HepG2 (cell line): ENCODE measurements at regions not wholly inside any gene's neighbourhood (a gene's known extent, or its start where the extent isn't known, plus 50 kb on each side); places are given as distances from the start of the nearest gene placed in this dataset.

Source experiments
- ATAC-seq: fragments of 200-7000 bp; cut with Tn5 transposase; 3 replicates; pipeline ENCODE4 v1.9.1; 2020; ENCODE audit warnings: mild to moderate bottlenecking, moderate library complexity
- BruUV-seq: library from RNA; stranded (reverse); fragments of 400-500 nt; replicated peaks from 2 replicates; lab custom pipeline; 2021; lab: Mats Ljungman, UMichigan
- CTCF ChIA-PET: fragments of 300-600 bp; formaldehyde crosslinking; extraction: SDS; loops from one replicate; lab custom pipeline; 2021; ENCODE audit warnings: low total read pairs, inconsistent platforms, low intra/inter-chr PET ratio; lab: Yijun Ruan, JAX
- POLR2A ChIA-PET: fragments of 350-600 bp; sonication (Branson Sonifier 250); formaldehyde crosslinking; loops from one replicate; lab custom pipeline; 2020; ENCODE audit warnings: antibody characterized with exemption, inconsistent platforms; lab: Yijun Ruan, JAX
- DNase-seq: peaks from one replicate; pipeline ENCODE4 v3.0.0-alpha.2; 2015; ENCODE audit warnings: low spot score
- FAIRE-seq: peaks from 3 replicates; lab custom pipeline; 2011; peaks lifted over from hg19 to GRCh38; lab: Jason Lieb, UNC
- H2AFZ ChIP-seq: one replicate; pipeline ENCODE4 v1.6.1; 2011; ENCODE audit warnings: low read length, inconsistent platforms
- H3K27ac ChIP-seq: fragments of 300-600 bp; 3 replicates; pipeline ENCODE4 v1.8.0; 2011; ENCODE audit warnings: mixed run types, mild to moderate bottlenecking, mixed read lengths, low read length, inconsistent platforms; ENCODE audit not compliant: insufficient read depth; ENCODE audit errors: extremely low read length
- H3K27me3 ChIP-seq, 2 experiments: fragments of 200-600 bp in 1 of 2; 2 replicates in 1 of 2; 3 replicates in 1 of 2; pipeline versions ENCODE4 v1.6.0 to v1.8.0; 2011; ENCODE audit warnings: low read length in 2 of 2, mild to moderate bottlenecking in 2 of 2, moderate library complexity in 2 of 2, inconsistent platforms in 1 of 2; ENCODE audit not compliant: insufficient read depth in 2 of 2, control insufficient read depth in 1 of 2
- H3K36me3 ChIP-seq, 2 experiments: fragments of 200-600 bp in 1 of 2; replicated peaks in 1 of 2; 2 replicates in 1 of 2; 3 replicates in 1 of 2; pipeline versions ENCODE4 v1.5.1 to v1.8.0; 2011; ENCODE audit warnings: low read length in 2 of 2, inconsistent platforms in 1 of 2; ENCODE audit not compliant: insufficient read depth in 2 of 2, control insufficient read depth in 1 of 2
- H3K4me1 ChIP-seq: 2 replicates; pipeline ENCODE4 v1.5.1; 2012; ENCODE audit warnings: low read length, inconsistent platforms; ENCODE audit not compliant: insufficient read depth
- H3K4me2 ChIP-seq: 2 replicates; pipeline ENCODE4 v1.6.0; 2011; ENCODE audit warnings: low read depth, low read length, inconsistent platforms
- H3K4me3 ChIP-seq, 3 experiments: fragments of 200-600 bp in 1 of 3; sonication (generic), shearing (Covaris generic) in 1 of 3; replicated peaks in 1 of 3; 2 replicates each; pipeline ENCODE4 v1.5.1; 2011 to 2016; ENCODE audit warnings: low read length in 3 of 3, inconsistent platforms in 2 of 3, low read depth in 2 of 3, mild to moderate bottlenecking in 2 of 3, control low read depth in 1 of 3, mixed read lengths in 1 of 3; ENCODE audit not compliant: insufficient read depth in 1 of 3
- H3K79me2 ChIP-seq: one replicate; pipeline ENCODE4 v1.6.1; 2011; ENCODE audit warnings: low read length, inconsistent platforms; ENCODE audit not compliant: insufficient read depth
- H3K9ac ChIP-seq: 2 replicates; pipeline ENCODE4 v1.6.0; 2011; ENCODE audit warnings: mild to moderate bottlenecking, low read depth, low read length, inconsistent platforms; ENCODE audit not compliant: insufficient read depth
- H3K9me3 ChIP-seq: 2 replicates; pipeline ENCODE4 v1.5.1; 2012; ENCODE audit warnings: mild to moderate bottlenecking, low read length
- H4K20me1 ChIP-seq: 2 replicates; pipeline ENCODE4 v1.6.0; 2011; ENCODE audit warnings: inconsistent platforms, mild to moderate bottlenecking, low read length, moderate library complexity; ENCODE audit not compliant: insufficient read depth
- CHD4 ChIP-seq: fragments of 200-600 bp; sonication (generic); IDR thresholded peaks from 2 replicates; pipeline ENCODE4 v1.7.0; 2017; ENCODE audit warnings: mild to moderate bottlenecking, low read length, borderline replicate concordance
- DPF2 ChIP-seq: sonication (generic); formaldehyde crosslinking; IDR thresholded peaks from 2 replicates; pipeline ENCODE4 v1.4.0; 2020; ENCODE audit warnings: mild to moderate bottlenecking, low read depth, missing genetic modification reagents, borderline replicate concordance
- ISX ChIP-seq: sonication (generic); formaldehyde crosslinking; conservative IDR thresholded peaks from 2 replicates; pipeline ENCODE4 v1.5.0; 2020; ENCODE audit warnings: missing genetic modification reagents
- MTA3 ChIP-seq: sonication (generic); formaldehyde crosslinking; IDR thresholded peaks from 2 replicates; pipeline ENCODE4 v1.4.0; 2020; ENCODE audit warnings: missing genetic modification reagents
- NAIF1 ChIP-seq: sonication (generic); formaldehyde crosslinking; IDR thresholded peaks from 2 replicates; pipeline ENCODE4 v1.5.0; 2020; ENCODE audit warnings: mild to moderate bottlenecking, missing genetic modification reagents, borderline replicate concordance
- NR2F6 ChIP-seq, 2 experiments: IDR thresholded peaks; 2 replicates each; pipeline ENCODE4 v1.6.1; 2016; ENCODE audit warnings: antibody characterized with exemption in 1 of 2, mild to moderate bottlenecking in 1 of 2
- PAF1 ChIP-seq: IDR thresholded peaks from 2 replicates; pipeline ENCODE4 v1.6.1; 2016; ENCODE audit warnings: missing genetic modification reagents, missing compliant biosample characterization
- RBM39 ChIP-seq: fragments of 200-400 bp; formaldehyde crosslinking; IDR thresholded peaks from one replicate; pipeline ENCODE4 v1.6.1; 2018; ENCODE audit warnings: antibody characterized with exemption, mild to moderate bottlenecking, low read depth, low read length; ENCODE audit not compliant: poor library complexity, severe bottlenecking
- SPEN ChIP-seq: sonication (generic); formaldehyde crosslinking; IDR thresholded peaks from 2 replicates; pipeline ENCODE4 v1.5.1; 2020; ENCODE audit warnings: low read depth, mild to moderate bottlenecking, missing genetic modification reagents
- ZBTB3 ChIP-seq: sonication (generic); formaldehyde crosslinking; IDR thresholded peaks from 2 replicates; pipeline ENCODE4 v1.4.0; 2020; ENCODE audit warnings: low read depth, mild to moderate bottlenecking, moderate library complexity, missing genetic modification reagents, borderline replicate concordance
- ZNF567 ChIP-seq: sonication (generic); formaldehyde crosslinking; IDR thresholded peaks from 2 replicates; pipeline ENCODE4 v1.8.1; 2023; ENCODE audit warnings: mild to moderate bottlenecking, missing genetic modification reagents, borderline replicate concordance
- ZNF569 ChIP-seq: sonication (generic); formaldehyde crosslinking; IDR thresholded peaks from 2 replicates; pipeline ENCODE4 v1.5.0; 2020; ENCODE audit warnings: mild to moderate bottlenecking, missing genetic modification reagents, moderate library complexity, borderline replicate concordance
- ZNF614 ChIP-seq: IDR thresholded peaks from 2 replicates; pipeline ENCODE4 v1.6.1; 2018; ENCODE audit warnings: missing biosample characterization, missing genetic modification reagents, inconsistent platforms, borderline replicate concordance
- ZNF713 ChIP-seq: sonication (generic); formaldehyde crosslinking; IDR thresholded peaks from 2 replicates; pipeline ENCODE4 v1.4.0; 2020; ENCODE audit warnings: mild to moderate bottlenecking, missing genetic modification reagents
- ZNF766 ChIP-seq: sonication (generic); formaldehyde crosslinking; IDR thresholded peaks from 2 replicates; pipeline ENCODE4 v1.5.0; 2020; ENCODE audit warnings: missing genetic modification reagents, borderline replicate concordance
- ZSCAN31 ChIP-seq: sonication (generic); formaldehyde crosslinking; IDR thresholded peaks from 2 replicates; pipeline ENCODE4 v1.5.0; 2020; ENCODE audit warnings: low read depth, mild to moderate bottlenecking, missing genetic modification reagents
- WGBS: methylation state at CpG from one replicate; pipeline ENCODE4 v1.1.6; 2017; ENCODE audit warnings: low lambda C conversion rate; 5-methylcytosine and 5-hydroxymethylcytosine counted together
- in situ Hi-C: cut with HindIII; loops from 2 replicates; pipeline ENCODE4 v1.10.0; 2017; ENCODE audit warnings: low pct_unique_long_range_greater_than_20kb; ENCODE audit not compliant: extremely low pct_ligation_motif_present
- intact Hi-C: fragments of 100-400 bp; cut with micrococcal nuclease; formaldehyde crosslinking; loops from one replicate; pipeline ENCODE4 v1.10.0; 2022; ENCODE audit not compliant: unreplicated experiment
- TF ChIP-seq, protein P1 (sequence below): fragments of 450-650 bp; IDR thresholded peaks from 2 replicates; pipeline ENCODE4 v1.6.1; 2017
- TF ChIP-seq, protein P2 (sequence below): sonication (generic); formaldehyde crosslinking; IDR thresholded peaks from 2 replicates; pipeline ENCODE4 v1.8.1; 2023; ENCODE audit warnings: mild to moderate bottlenecking, missing genetic modification reagents
- TF ChIP-seq, protein P3 (sequence below): sonication (generic); formaldehyde crosslinking; IDR thresholded peaks from 2 replicates; pipeline ENCODE4 v1.4.0; 2020; ENCODE audit warnings: missing genetic modification reagents

DNA sequence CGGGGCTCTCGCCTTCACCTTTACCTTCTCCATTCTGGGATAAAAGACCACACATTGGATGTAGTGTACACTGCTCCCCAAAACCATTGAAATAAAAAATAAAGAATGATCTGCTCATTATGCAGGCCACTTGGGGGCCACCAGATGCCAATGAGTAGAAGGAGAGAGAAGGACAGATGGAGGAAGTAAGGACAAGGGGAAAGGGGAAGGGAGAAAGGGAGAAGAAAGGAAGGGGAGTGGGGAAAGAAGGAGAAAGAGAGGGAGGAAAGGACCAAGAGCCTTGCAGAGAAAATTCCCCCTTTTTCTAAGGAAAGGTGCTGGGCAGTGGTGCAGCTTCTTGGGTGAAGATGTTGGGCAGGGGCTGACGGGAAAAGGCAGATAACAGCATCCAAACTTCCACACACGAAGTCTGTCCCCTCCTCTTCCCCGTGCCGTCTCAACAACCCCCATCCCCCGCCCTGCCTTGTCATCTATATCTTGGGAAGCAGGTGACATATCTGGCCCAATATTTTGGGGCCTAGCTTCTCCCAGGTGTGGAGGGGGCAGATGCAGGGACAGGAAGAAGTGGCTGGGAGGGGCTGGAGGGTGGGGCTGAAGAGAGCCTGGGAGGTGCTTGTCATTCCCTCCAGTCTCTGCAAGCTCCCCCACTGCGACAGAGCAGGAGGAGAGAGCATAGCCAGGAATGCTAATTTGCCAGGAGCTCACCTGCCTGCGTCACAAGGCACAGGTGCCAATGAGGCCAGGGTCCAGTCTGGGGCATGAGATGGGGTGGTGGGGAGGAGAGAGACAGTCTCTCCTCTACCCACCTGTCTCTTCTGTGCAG lies 107.5 kb downstream of the SINHCAF start (continued):
- TF ChIP-seq NR2F6 (IDR thresholded peaks at IDR 0.05) (no peak), NR2F6 (CRISPR knock-in tag; IDR thresholded peaks at IDR 0.05) (no peak), DPF2 (CRISPR knock-in tag) (no peak), ZNF567 (no peak), RBM39 (no peak), PAF1 (CRISPR knock-in tag) (no peak), MTA3 (CRISPR knock-in tag) (no peak)
- TF ChIP-seq, protein P1, sequence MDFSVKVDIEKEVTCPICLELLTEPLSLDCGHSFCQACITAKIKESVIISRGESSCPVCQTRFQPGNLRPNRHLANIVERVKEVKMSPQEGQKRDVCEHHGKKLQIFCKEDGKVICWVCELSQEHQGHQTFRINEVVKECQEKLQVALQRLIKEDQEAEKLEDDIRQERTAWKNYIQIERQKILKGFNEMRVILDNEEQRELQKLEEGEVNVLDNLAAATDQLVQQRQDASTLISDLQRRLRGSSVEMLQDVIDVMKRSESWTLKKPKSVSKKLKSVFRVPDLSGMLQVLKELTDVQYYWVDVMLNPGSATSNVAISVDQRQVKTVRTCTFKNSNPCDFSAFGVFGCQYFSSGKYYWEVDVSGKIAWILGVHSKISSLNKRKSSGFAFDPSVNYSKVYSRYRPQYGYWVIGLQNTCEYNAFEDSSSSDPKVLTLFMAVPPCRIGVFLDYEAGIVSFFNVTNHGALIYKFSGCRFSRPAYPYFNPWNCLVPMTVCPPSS: no peak
- TF ChIP-seq, protein P2, sequence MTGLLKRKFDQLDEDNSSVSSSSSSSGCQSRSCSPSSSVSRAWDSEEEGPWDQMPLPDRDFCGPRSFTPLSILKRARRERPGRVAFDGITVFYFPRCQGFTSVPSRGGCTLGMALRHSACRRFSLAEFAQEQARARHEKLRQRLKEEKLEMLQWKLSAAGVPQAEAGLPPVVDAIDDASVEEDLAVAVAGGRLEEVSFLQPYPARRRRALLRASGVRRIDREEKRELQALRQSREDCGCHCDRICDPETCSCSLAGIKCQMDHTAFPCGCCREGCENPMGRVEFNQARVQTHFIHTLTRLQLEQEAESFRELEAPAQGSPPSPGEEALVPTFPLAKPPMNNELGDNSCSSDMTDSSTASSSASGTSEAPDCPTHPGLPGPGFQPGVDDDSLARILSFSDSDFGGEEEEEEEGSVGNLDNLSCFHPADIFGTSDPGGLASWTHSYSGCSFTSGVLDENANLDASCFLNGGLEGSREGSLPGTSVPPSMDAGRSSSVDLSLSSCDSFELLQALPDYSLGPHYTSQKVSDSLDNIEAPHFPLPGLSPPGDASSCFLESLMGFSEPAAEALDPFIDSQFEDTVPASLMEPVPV (CRISPR knock-in tag): no peak

DNA sequence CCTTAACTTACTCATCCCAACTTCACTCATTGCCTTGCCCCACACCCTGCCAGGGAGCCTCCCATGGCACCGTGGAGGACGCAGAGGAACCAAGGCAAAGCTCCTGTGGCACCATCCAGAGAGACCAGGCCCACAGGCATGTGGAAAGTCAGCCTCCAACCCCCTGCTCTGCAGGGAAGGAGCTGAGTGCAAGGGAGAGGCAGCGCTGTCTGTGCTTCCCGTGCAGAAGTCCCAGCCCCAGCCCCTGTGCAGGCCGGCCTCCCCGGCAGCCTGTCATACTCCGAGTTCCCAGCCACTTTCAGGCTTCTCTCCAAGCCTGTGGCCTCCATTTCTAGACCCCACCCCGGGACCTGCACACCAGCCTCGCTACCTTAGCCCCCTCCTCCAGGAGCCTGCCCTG lies 106.4 kb downstream of the SINHCAF start:
- Histone ChIP-seq H4K20me1 (no peaks in the 10 kb centered on the region), H3K4me3 (no peak overlapping the region), H3K36me3 (no peaks in the 10 kb centered on the region), H3K4me1 (no peaks in the 10 kb centered on the region), H2AFZ (no peak overlapping the region), H3K4me2 (no peak overlapping the region), H3K27me3 (peaks cover 0 to 16% of the 10 kb centered on the region in 2 experiments; a peak in 3 of 5 replicates), H3K9ac (no peak overlapping the region), H3K79me2 (no peaks in the 10 kb centered on the region), H3K9me3 (no peaks in the 10 kb centered on the region), H3K27ac (no peak overlapping the region)
- intact Hi-C loops (no loop called here), in situ Hi-C loops (no loop called here)
- POLR2A ChIA-PET: no interaction called here
- ATAC-seq: no peak; the same call in 2 of the 3 replicates
- no peak for FAIRE-seq
- no TSS peak for BruUV-seq
- no peak for DNase-seq
- CTCF ChIA-PET: no interaction called here
- 0% methylated on average over 2 of the region's 9 CpGs for WGBS
- TF ChIP-seq CHD4 (no peak), ZNF766 (CRISPR knock-in tag) (no peak), ZBTB3 (CRISPR knock-in tag) (no peak), ZSCAN31 (CRISPR knock-in tag) (no peak), SPEN (CRISPR knock-in tag) (no peak), ISX (CRISPR knock-in tag) (no peak), ZNF614 (CRISPR knock-in tag) (no peak), ZNF569 (CRISPR knock-in tag) (no peak), ZNF713 (no peak), NAIF1 (no peak)
- TF ChIP-seq, protein P3, sequence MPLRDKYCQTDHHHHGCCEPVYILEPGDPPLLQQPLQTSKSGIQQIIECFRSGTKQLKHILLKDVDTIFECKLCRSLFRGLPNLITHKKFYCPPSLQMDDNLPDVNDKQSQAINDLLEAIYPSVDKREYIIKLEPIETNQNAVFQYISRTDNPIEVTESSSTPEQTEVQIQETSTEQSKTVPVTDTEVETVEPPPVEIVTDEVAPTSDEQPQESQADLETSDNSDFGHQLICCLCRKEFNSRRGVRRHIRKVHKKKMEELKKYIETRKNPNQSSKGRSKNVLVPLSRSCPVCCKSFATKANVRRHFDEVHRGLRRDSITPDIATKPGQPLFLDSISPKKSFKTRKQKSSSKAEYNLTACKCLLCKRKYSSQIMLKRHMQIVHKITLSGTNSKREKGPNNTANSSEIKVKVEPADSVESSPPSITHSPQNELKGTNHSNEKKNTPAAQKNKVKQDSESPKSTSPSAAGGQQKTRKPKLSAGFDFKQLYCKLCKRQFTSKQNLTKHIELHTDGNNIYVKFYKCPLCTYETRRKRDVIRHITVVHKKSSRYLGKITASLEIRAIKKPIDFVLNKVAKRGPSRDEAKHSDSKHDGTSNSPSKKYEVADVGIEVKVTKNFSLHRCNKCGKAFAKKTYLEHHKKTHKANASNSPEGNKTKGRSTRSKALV (CRISPR knock-in tag): no peak
